ENCODE measurements at regions not wholly inside any gene's neighbourhood (a gene's known extent, or its start where the extent isn't known, plus 50 kb on each side); places are given as distances from the start of the nearest gene placed in this dataset.

- H3K27ac ChIP-seq (ENCODE audit: low read depth, low read length), result no peak overlapping the region
Measured at GRCh38 chr22:27463121-27463660, 338.4 kb downstream of the MN1 start.

GRCh38 chr22:27466229-27466628 lies 335.3 kb downstream of the MN1 start:
- no peaks in the 10 kb centered on the region for H3K79me2 ChIP-seq (ENCODE audit: insufficient read depth, low read length)
- no peak overlapping the region for H3K4me2 ChIP-seq (ENCODE audit: low read length)
- FAIRE-seq (no peak), DNase-seq (ENCODE audit: low read depth) (no peak)
- Mint-ChIP-seq H3K4me1 (ENCODE audit: low read depth, unreplicated experiment) (peaks cover 19% of the 10 kb centered on the region), H3K9me3 (ENCODE audit: unreplicated experiment) (no peaks in the 10 kb centered on the region), H3K27ac (ENCODE audit: unreplicated experiment) (no peak overlapping the region), H3K27me3 (ENCODE audit: low read depth, unreplicated experiment) (no peaks in the 10 kb centered on the region), H3K4me3 (ENCODE audit: unreplicated experiment) (no peak overlapping the region), H3K36me3 (ENCODE audit: low read depth, unreplicated experiment) (no peaks in the 10 kb centered on the region)
- no peak overlapping the region for H3K9ac ChIP-seq (ENCODE audit: low read length)
- no peak overlapping the region for H3K4me3 ChIP-seq (ENCODE audit: insufficient read depth, low read depth, low read length)
- H3K9me3 ChIP-seq (ENCODE audit: insufficient read depth, low read depth, low read length), result no peaks in the 10 kb centered on the region
- H3K36me3 ChIP-seq (ENCODE audit: insufficient read depth, low read length), result no peaks in the 10 kb centered on the region
- H3K27me3 ChIP-seq (ENCODE audit: insufficient read depth, low read length), result no peaks in the 10 kb centered on the region
- no peak overlapping the region for H3K27ac ChIP-seq (ENCODE audit: low read depth, low read length)
- no peaks in the 10 kb centered on the region for H4K20me1 ChIP-seq (ENCODE audit: insufficient read depth, low read length)
- TF ChIP-seq CTCF (IDR thresholded peaks at IDR 0.05; ENCODE audit: insufficient read depth, low read depth, low read length), result no peak
- TF ChIP-seq EZH2 (IDR thresholded peaks at IDR 0.05; ENCODE audit: insufficient read depth, low read length), result no peak
- no peak overlapping the region for H2AFZ ChIP-seq (ENCODE audit: low read depth, low read length)
- H3K4me1 ChIP-seq (ENCODE audit: insufficient read depth, low read length), result peaks cover 20% of the 10 kb centered on the region

More at GRCh38 chr22:27463121-27463660, 338.4 kb downstream of the MN1 start:
- H3K9me3 Mint-ChIP-seq (ENCODE audit: unreplicated experiment), result no peaks in the 10 kb centered on the region
- no peaks in the 10 kb centered on the region for H3K79me2 ChIP-seq (ENCODE audit: insufficient read depth, low read length)
- H2AFZ ChIP-seq (ENCODE audit: low read depth, low read length), result no peak overlapping the region
- no peaks in the 10 kb centered on the region for H4K20me1 ChIP-seq (ENCODE audit: insufficient read depth, low read length)
- H3K9me3 ChIP-seq (ENCODE audit: insufficient read depth, low read depth, low read length), result no peaks in the 10 kb centered on the region
- no peak overlapping the region for H3K4me2 ChIP-seq (ENCODE audit: low read length)
- H3K27ac Mint-ChIP-seq (ENCODE audit: unreplicated experiment), result no peak overlapping the region
- H3K36me3 ChIP-seq (ENCODE audit: insufficient read depth, low read length), result no peaks in the 10 kb centered on the region
- FAIRE-seq (no peak), DNase-seq (ENCODE audit: low read depth) (no peak)
- H3K4me1 ChIP-seq (ENCODE audit: insufficient read depth, low read length), result peaks cover 29% of the 10 kb centered on the region
- H3K4me3 ChIP-seq (ENCODE audit: insufficient read depth, low read depth, low read length), result no peak overlapping the region
- H3K4me3 Mint-ChIP-seq (ENCODE audit: unreplicated experiment), result no peak overlapping the region
- TF ChIP-seq CTCF (IDR thresholded peaks at IDR 0.05; ENCODE audit: insufficient read depth, low read depth, low read length) (no peak), EZH2 (IDR thresholded peaks at IDR 0.05; ENCODE audit: insufficient read depth, low read length) (no peak)
- H3K27me3 ChIP-seq (ENCODE audit: insufficient read depth, low read length), result no peaks in the 10 kb centered on the region
- no peak overlapping the region for H3K9ac ChIP-seq (ENCODE audit: low read length)
- H3K4me1 Mint-ChIP-seq (ENCODE audit: low read depth, unreplicated experiment), result peaks cover 36% of the 10 kb centered on the region
- H3K27me3 Mint-ChIP-seq (ENCODE audit: low read depth, unreplicated experiment), result no peaks in the 10 kb centered on the region
- no peaks in the 10 kb centered on the region for H3K36me3 Mint-ChIP-seq (ENCODE audit: low read depth, unreplicated experiment)

GRCh38 chr22:27466778-27467438 lies 334.6 kb downstream of the MN1 start:
- Mint-ChIP-seq H3K4me1 (ENCODE audit: low read depth, unreplicated experiment) (peaks cover 12% of the 10 kb centered on the region), H3K36me3 (ENCODE audit: low read depth, unreplicated experiment) (no peaks in the 10 kb centered on the region), H3K27ac (ENCODE audit: unreplicated experiment) (no peak overlapping the region), H3K4me3 (ENCODE audit: unreplicated experiment) (no peak overlapping the region), H3K27me3 (ENCODE audit: low read depth, unreplicated experiment) (no peaks in the 10 kb centered on the region), H3K9me3 (ENCODE audit: unreplicated experiment) (no peaks in the 10 kb centered on the region)
- Histone ChIP-seq H3K9ac (ENCODE audit: low read length) (no peak overlapping the region), H3K36me3 (ENCODE audit: insufficient read depth, low read length) (no peaks in the 10 kb centered on the region), H3K4me3 (ENCODE audit: insufficient read depth, low read depth, low read length) (no peak overlapping the region), H3K9me3 (ENCODE audit: insufficient read depth, low read depth, low read length) (no peaks in the 10 kb centered on the region), H3K4me2 (ENCODE audit: low read length) (no peak overlapping the region), H3K27me3 (ENCODE audit: insufficient read depth, low read length) (no peaks in the 10 kb centered on the region), H2AFZ (ENCODE audit: low read depth, low read length) (no peak overlapping the region), H3K27ac (ENCODE audit: low read depth, low read length) (no peak overlapping the region), H3K79me2 (ENCODE audit: insufficient read depth, low read length) (no peaks in the 10 kb centered on the region), H4K20me1 (ENCODE audit: insufficient read depth, low read length) (no peaks in the 10 kb centered on the region), H3K4me1 (ENCODE audit: insufficient read depth, low read length) (peaks cover 14% of the 10 kb centered on the region)
- TF ChIP-seq EZH2 (IDR thresholded peaks at IDR 0.05; ENCODE audit: insufficient read depth, low read length) (no peak), CTCF (IDR thresholded peaks at IDR 0.05; ENCODE audit: insufficient read depth, low read depth, low read length) (no peak)
- FAIRE-seq (no peak), DNase-seq (ENCODE audit: low read depth) (no peak)

Measured in astrocyte (in vitro differentiated cells and primary cell).